ENCODE measurements at regions not wholly inside any gene's neighbourhood (a gene's known extent, or its start where the extent isn't known, plus 50 kb on each side); places are given as distances from the start of the nearest gene placed in this dataset.

- no peaks in the 10 kb centered on the region; the same call in 2 of the 3 replicates for H3K9me3 Mint-ChIP-seq
- Histone ChIP-seq H4K20me1 (replicated peaks; ENCODE audit: insufficient read depth) (peaks cover 57% of the 10 kb centered on the region), H3F3A (replicated peaks; ENCODE audit: low read depth) (peaks cover 3% of the 10 kb centered on the region; the same call in 1 of the 2 replicates), H3K79me2 (replicated peaks; ENCODE audit: insufficient read depth) (peaks cover 83% of the 10 kb centered on the region), H3K36me3 (ENCODE audit: insufficient read depth) (peaks cover 7% of the 10 kb centered on the region; the same call in 1 of the 2 replicates), H3K4me3 (no peak overlapping the region), H3K4me2 (no peak overlapping the region), H3K27me3 (ENCODE audit: insufficient read depth) (no peaks in the 10 kb centered on the region), H2AFZ (no peak overlapping the region), H3K27ac (ENCODE audit: low read depth) (no peak overlapping the region), H3K4me1 (ENCODE audit: insufficient read depth) (peaks cover 15% of the 10 kb centered on the region; the same call in 1 of the 2 replicates), H3K9me2 (ENCODE audit: insufficient read depth) (no peaks in the 10 kb centered on the region)
- H3K27ac Mint-ChIP-seq: no peak overlapping the region
- peaks cover 18% of the 10 kb centered on the region for H3K36me3 Mint-ChIP-seq (ENCODE audit: low read depth)
- peaks cover 22% of the 10 kb centered on the region for H3K4me1 Mint-ChIP-seq
- H3K4me3 Mint-ChIP-seq: no peak overlapping the region
- H3K27me3 Mint-ChIP-seq (ENCODE audit: insufficient read depth, low read depth, poor library complexity): peaks cover 6% of the 10 kb centered on the region
- TF ChIP-seq POLR2AphosphoS5 (IDR thresholded peaks at IDR 0.05; ENCODE audit: low read depth) (no peak), CTCF (conservative IDR thresholded peaks at IDR 0.05; ENCODE audit: low read depth in 2 of 2) (no peak), NANOG (IDR thresholded peaks at IDR 0.05; ENCODE audit: borderline replicate concordance) (no peak), ZNF462 (CRISPR knock-in tag; IDR thresholded peaks at IDR 0.05) (no peak)
- DNase-seq (ENCODE audit: low spot score) (no peak), ATAC-seq (no peak)
These were observed 112.9 kb upstream of the GRK3 start for GRCh38 chr22:25451480-25452114.

Measured in GM23338 (cell line).